ENCODE measurements at regions not wholly inside any gene's neighbourhood (a gene's known extent, or its start where the extent isn't known, plus 50 kb on each side); places are given as distances from the start of the nearest gene placed in this dataset.

DNA sequence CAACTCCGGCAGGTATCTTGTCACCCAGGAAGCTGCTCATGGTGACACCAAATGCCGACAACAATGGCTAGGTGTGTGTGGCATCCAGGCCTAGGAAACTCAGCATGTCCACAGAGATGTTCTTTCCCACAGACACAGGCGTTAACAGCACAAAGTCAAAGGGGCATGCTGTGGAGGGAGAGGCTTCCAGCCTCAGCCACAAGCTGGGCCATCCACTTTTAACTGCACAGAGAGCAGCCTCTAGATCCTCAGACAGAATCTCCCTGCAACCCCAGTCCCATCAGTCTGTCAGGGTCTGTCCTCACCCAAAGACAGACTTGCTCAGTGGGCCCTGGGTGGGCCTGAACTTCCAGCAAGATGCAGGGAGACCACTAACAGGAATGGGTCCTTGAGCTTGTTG, 58.5 kb upstream of the BCAR3 start:
- TF ChIP-seq, protein P1, sequence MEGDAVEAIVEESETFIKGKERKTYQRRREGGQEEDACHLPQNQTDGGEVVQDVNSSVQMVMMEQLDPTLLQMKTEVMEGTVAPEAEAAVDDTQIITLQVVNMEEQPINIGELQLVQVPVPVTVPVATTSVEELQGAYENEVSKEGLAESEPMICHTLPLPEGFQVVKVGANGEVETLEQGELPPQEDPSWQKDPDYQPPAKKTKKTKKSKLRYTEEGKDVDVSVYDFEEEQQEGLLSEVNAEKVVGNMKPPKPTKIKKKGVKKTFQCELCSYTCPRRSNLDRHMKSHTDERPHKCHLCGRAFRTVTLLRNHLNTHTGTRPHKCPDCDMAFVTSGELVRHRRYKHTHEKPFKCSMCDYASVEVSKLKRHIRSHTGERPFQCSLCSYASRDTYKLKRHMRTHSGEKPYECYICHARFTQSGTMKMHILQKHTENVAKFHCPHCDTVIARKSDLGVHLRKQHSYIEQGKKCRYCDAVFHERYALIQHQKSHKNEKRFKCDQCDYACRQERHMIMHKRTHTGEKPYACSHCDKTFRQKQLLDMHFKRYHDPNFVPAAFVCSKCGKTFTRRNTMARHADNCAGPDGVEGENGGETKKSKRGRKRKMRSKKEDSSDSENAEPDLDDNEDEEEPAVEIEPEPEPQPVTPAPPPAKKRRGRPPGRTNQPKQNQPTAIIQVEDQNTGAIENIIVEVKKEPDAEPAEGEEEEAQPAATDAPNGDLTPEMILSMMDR (IDR thresholded peaks at IDR 0.05), result no peak
- TF ChIP-seq, protein P2, sequence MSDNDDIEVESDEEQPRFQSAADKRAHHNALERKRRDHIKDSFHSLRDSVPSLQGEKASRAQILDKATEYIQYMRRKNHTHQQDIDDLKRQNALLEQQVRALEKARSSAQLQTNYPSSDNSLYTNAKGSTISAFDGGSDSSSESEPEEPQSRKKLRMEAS (CRISPR knock-in tag; IDR thresholded peaks at IDR 0.05), result no peak
- TF ChIP-seq CREB1 (CRISPR knock-in tag; IDR thresholded peaks at IDR 0.05) (no peak), AFF4 (CRISPR knock-in tag; IDR thresholded peaks at IDR 0.05; ENCODE audit: borderline replicate concordance) (no peak), IRF2 (CRISPR knock-in tag; IDR thresholded peaks at IDR 0.05; ENCODE audit: borderline replicate concordance, low read depth) (no peak), MYBL2 (CRISPR knock-in tag; IDR thresholded peaks at IDR 0.05) (no peak), NR2C2 (CRISPR knock-in tag; IDR thresholded peaks at IDR 0.05) (no peak), CBFB (CRISPR knock-in tag; IDR thresholded peaks at IDR 0.05; ENCODE audit: low read depth) (no peak), ESRRA (CRISPR knock-in tag; IDR thresholded peaks at IDR 0.05; ENCODE audit: borderline replicate concordance) (no peak), E2F4 (CRISPR knock-in tag; IDR thresholded peaks at IDR 0.05; ENCODE audit: borderline replicate concordance, low read depth) (no peak)
- TF ChIP-seq, protein P3, sequence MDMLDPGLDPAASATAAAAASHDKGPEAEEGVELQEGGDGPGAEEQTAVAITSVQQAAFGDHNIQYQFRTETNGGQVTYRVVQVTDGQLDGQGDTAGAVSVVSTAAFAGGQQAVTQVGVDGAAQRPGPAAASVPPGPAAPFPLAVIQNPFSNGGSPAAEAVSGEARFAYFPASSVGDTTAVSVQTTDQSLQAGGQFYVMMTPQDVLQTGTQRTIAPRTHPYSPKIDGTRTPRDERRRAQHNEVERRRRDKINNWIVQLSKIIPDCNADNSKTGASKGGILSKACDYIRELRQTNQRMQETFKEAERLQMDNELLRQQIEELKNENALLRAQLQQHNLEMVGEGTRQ (CRISPR knock-in tag; IDR thresholded peaks at IDR 0.05), result no peak
- TF ChIP-seq, protein P4, sequence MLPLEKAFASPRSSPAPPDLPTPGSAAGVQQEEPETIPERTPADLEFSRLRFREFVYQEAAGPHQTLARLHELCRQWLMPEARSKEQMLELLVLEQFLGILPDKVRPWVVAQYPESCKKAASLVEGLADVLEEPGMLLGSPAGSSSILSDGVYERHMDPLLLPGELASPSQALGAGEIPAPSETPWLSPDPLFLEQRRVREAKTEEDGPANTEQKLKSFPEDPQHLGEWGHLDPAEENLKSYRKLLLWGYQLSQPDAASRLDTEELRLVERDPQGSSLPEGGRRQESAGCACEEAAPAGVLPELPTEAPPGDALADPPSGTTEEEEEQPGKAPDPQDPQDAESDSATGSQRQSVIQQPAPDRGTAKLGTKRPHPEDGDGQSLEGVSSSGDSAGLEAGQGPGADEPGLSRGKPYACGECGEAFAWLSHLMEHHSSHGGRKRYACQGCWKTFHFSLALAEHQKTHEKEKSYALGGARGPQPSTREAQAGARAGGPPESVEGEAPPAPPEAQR (CRISPR knock-in tag; IDR thresholded peaks at IDR 0.05), result no peak

All from WTC11 (cell line).